PFSK-1 (cell line): ENCODE measurements at regions not wholly inside any gene's neighbourhood (a gene's known extent, or its start where the extent isn't known, plus 50 kb on each side); places are given as distances from the start of the nearest gene placed in this dataset.

Experiments used
- POLR2AphosphoS5 ChIP-seq: IDR thresholded peaks from 2 replicates; pipeline ENCODE4 v1.6.1; 2012; ENCODE audit warnings: low read depth, mild to moderate bottlenecking, control low read depth, low read length, moderate library complexity
- REST ChIP-seq, 2 experiments: IDR thresholded peaks; 2 replicates each; pipeline versions ENCODE4 v1.6.1 to v1.8.0; 2011 to 2012; ENCODE audit warnings: low read depth in 2 of 2, low read length in 2 of 2, control low read depth in 1 of 2, inconsistent platforms in 1 of 2, mild to moderate bottlenecking in 1 of 2, moderate library complexity in 1 of 2; ENCODE audit not compliant: insufficient read depth in 1 of 2
- SIN3A ChIP-seq: IDR thresholded peaks from 2 replicates; pipeline ENCODE4 v1.6.1; 2012; ENCODE audit warnings: mild to moderate bottlenecking, low read length, moderate library complexity, borderline replicate concordance; ENCODE audit not compliant: insufficient read depth
- TAF1 ChIP-seq: IDR thresholded peaks from 2 replicates; pipeline ENCODE4 v1.6.1; 2012; ENCODE audit warnings: low read length, control low read depth, borderline replicate concordance; ENCODE audit not compliant: insufficient read depth

- TF ChIP-seq TAF1 (no peak), POLR2AphosphoS5 (no peak), REST (IDR thresholded peaks at IDR 0.05; ENCODE audit: insufficient read depth in 1 of 2, low read depth in 2 of 2, low read length in 2 of 2) (no peak), SIN3A (no peak)
Measured at GRCh38 chr6:26222571-26222970, 135.3 kb downstream of the HFE start.
